ENCODE measurements at regions not wholly inside any gene's neighbourhood (a gene's known extent, or its start where the extent isn't known, plus 50 kb on each side); places are given as distances from the start of the nearest gene placed in this dataset.

DNA sequence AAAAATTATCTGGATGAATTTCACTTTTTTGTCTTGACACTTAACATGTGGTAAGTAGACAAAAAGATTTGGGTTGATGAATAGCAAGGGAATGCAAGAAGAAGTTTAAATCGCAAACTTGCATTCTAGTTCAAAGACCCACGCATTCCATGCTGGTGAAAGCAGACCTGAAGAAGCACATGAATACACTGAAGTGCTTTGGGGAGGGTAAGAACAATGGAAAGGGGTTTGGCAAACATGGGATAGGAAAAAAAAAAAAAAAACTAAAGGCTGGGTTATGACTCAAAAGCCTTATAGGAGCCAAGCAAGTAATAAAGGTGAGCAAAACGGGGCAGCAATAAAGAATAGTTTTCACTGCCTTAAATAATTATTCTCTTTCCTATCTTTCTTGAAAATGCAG is 450.2 kb downstream of the LMO4 start:
- TF ChIP-seq, protein P1, sequence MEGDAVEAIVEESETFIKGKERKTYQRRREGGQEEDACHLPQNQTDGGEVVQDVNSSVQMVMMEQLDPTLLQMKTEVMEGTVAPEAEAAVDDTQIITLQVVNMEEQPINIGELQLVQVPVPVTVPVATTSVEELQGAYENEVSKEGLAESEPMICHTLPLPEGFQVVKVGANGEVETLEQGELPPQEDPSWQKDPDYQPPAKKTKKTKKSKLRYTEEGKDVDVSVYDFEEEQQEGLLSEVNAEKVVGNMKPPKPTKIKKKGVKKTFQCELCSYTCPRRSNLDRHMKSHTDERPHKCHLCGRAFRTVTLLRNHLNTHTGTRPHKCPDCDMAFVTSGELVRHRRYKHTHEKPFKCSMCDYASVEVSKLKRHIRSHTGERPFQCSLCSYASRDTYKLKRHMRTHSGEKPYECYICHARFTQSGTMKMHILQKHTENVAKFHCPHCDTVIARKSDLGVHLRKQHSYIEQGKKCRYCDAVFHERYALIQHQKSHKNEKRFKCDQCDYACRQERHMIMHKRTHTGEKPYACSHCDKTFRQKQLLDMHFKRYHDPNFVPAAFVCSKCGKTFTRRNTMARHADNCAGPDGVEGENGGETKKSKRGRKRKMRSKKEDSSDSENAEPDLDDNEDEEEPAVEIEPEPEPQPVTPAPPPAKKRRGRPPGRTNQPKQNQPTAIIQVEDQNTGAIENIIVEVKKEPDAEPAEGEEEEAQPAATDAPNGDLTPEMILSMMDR (conservative IDR thresholded peaks at IDR 0.05 in 1 of 2, IDR thresholded peaks at IDR 0.05 in 1 of 2; ENCODE audit: low read depth in 1 of 2, low read length in 2 of 2): no peak
- no peak for TF ChIP-seq EZH2 (IDR thresholded peaks at IDR 0.05; ENCODE audit: low read length, missing control alignments)
- H2AFZ ChIP-seq (ENCODE audit: low read length): no peak overlapping the region
- H3K27me3 ChIP-seq (ENCODE audit: control insufficient read depth, insufficient read depth, low read length): no peaks in the 10 kb centered on the region
- no peak overlapping the region for H3K9ac ChIP-seq (ENCODE audit: insufficient read depth, low read length)
- DNase-seq (ENCODE audit: low read depth in 2 of 2): peak in 1 of 2 donors; percentile 95
- no peak overlapping the region for H3K4me2 ChIP-seq (ENCODE audit: extremely low read depth, insufficient read depth, low read length)
- H3K4me3 ChIP-seq (replicated peaks in 1 of 4; ENCODE audit: control extremely low read depth in 1 of 4, insufficient read depth in 1 of 4, low read depth in 3 of 4, low read length in 4 of 4): no peak overlapping the region
- H3K27ac ChIP-seq (ENCODE audit: insufficient read depth, low read length): no peak overlapping the region
- H4K20me1 ChIP-seq (ENCODE audit: control insufficient read depth, extremely low read depth, insufficient read depth, low read length): no peaks in the 10 kb centered on the region
- H3K4me1 ChIP-seq (ENCODE audit: control insufficient read depth, extremely low read depth, insufficient read depth, low read length): no peaks in the 10 kb centered on the region
- H3K9me3 ChIP-seq (ENCODE audit: control insufficient read depth, insufficient read depth, low read depth, low read length): no peaks in the 10 kb centered on the region
- no peaks in the 10 kb centered on the region for H3K36me3 ChIP-seq (ENCODE audit: control insufficient read depth, insufficient read depth, low read length)
- no peaks in the 10 kb centered on the region for H3K79me2 ChIP-seq (ENCODE audit: control insufficient read depth, insufficient read depth, low read length)

DNA sequence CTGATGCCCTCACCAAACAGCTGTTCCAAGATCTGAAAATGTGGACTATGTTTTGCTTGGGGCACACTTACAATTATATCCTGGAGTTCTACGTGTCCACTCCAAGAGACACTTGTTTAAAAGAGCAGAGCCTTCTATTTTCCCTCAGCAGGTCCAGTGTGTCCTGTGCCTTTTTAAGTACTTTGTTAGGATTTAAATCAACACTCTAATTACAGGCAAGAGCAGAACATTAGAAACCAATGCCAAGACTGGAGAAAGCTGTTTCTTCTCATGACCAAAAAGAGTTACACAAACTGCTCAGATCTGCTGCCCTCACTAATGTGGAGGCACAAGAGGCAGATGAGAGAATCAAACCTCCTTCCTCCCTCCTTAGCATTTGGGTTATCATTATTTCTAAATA is 452.9 kb downstream of the LMO4 start:
- Histone ChIP-seq H3K4me2 (ENCODE audit: extremely low read depth, insufficient read depth, low read length) (no peak overlapping the region), H3K4me3 (replicated peaks in 1 of 4; ENCODE audit: control extremely low read depth in 1 of 4, insufficient read depth in 1 of 4, low read depth in 3 of 4, low read length in 4 of 4) (no peak overlapping the region), H2AFZ (ENCODE audit: low read length) (no peak overlapping the region), H3K9ac (ENCODE audit: insufficient read depth, low read length) (no peak overlapping the region), H4K20me1 (ENCODE audit: control insufficient read depth, extremely low read depth, insufficient read depth, low read length) (no peaks in the 10 kb centered on the region), H3K36me3 (ENCODE audit: control insufficient read depth, insufficient read depth, low read length) (no peaks in the 10 kb centered on the region), H3K27ac (ENCODE audit: insufficient read depth, low read length) (no peak overlapping the region), H3K9me3 (ENCODE audit: control insufficient read depth, insufficient read depth, low read depth, low read length) (no peaks in the 10 kb centered on the region), H3K27me3 (ENCODE audit: control insufficient read depth, insufficient read depth, low read length) (no peaks in the 10 kb centered on the region), H3K79me2 (ENCODE audit: control insufficient read depth, insufficient read depth, low read length) (no peaks in the 10 kb centered on the region), H3K4me1 (ENCODE audit: control insufficient read depth, extremely low read depth, insufficient read depth, low read length) (no peaks in the 10 kb centered on the region)
- no peak for DNase-seq (ENCODE audit: low read depth in 2 of 2)
- TF ChIP-seq, protein P1 (conservative IDR thresholded peaks at IDR 0.05 in 1 of 2, IDR thresholded peaks at IDR 0.05 in 1 of 2; ENCODE audit: low read depth in 1 of 2, low read length in 2 of 2): no peak
- TF ChIP-seq EZH2 (IDR thresholded peaks at IDR 0.05; ENCODE audit: low read length, missing control alignments): no peak

DNA sequence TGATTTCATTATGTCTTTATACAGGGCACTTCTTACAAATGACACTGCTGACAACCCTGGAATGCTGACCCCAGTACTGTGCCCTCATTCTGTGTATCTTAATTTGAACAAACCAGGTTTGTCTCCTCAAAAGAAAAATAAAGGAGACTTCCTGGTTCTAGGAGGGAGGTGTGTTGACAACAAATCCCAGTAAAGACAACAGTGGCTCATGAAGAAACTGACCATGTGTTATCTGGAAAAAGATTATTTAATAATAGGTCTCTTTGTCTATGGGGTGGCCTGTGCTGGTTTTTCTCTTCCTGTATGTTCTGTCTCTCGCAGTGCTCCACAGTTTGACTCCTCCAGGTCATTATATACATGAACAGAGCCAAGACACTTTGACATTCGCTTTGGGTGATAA is 454.6 kb downstream of the LMO4 start:
- Histone ChIP-seq H3K4me2 (ENCODE audit: extremely low read depth, insufficient read depth, low read length) (no peak overlapping the region), H3K79me2 (ENCODE audit: control insufficient read depth, insufficient read depth, low read length) (no peaks in the 10 kb centered on the region), H3K36me3 (ENCODE audit: control insufficient read depth, insufficient read depth, low read length) (no peaks in the 10 kb centered on the region), H3K9ac (ENCODE audit: insufficient read depth, low read length) (no peak overlapping the region), H2AFZ (ENCODE audit: low read length) (no peak overlapping the region), H3K4me3 (replicated peaks in 1 of 4; ENCODE audit: control extremely low read depth in 1 of 4, insufficient read depth in 1 of 4, low read depth in 3 of 4, low read length in 4 of 4) (no peak overlapping the region), H3K27me3 (ENCODE audit: control insufficient read depth, insufficient read depth, low read length) (no peaks in the 10 kb centered on the region), H3K27ac (ENCODE audit: insufficient read depth, low read length) (no peak overlapping the region), H4K20me1 (ENCODE audit: control insufficient read depth, extremely low read depth, insufficient read depth, low read length) (no peaks in the 10 kb centered on the region), H3K4me1 (ENCODE audit: control insufficient read depth, extremely low read depth, insufficient read depth, low read length) (no peaks in the 10 kb centered on the region), H3K9me3 (ENCODE audit: control insufficient read depth, insufficient read depth, low read depth, low read length) (no peaks in the 10 kb centered on the region)
- no peak for DNase-seq (ENCODE audit: low read depth in 2 of 2)
- TF ChIP-seq, protein P1 (conservative IDR thresholded peaks at IDR 0.05 in 1 of 2, IDR thresholded peaks at IDR 0.05 in 1 of 2; ENCODE audit: low read depth in 1 of 2, low read length in 2 of 2): no peak
- no peak for TF ChIP-seq EZH2 (IDR thresholded peaks at IDR 0.05; ENCODE audit: low read length, missing control alignments)

All from fibroblast of lung (primary cell).